ENCODE measurements at regions not wholly inside any gene's neighbourhood (a gene's known extent, or its start where the extent isn't known, plus 50 kb on each side); places are given as distances from the start of the nearest gene placed in this dataset.
"Not testable (repeated sequence)": the region's sequence is repeated elsewhere in the genome, so short reads cannot be mapped to it uniquely, and the experiment has no call there.

DNA sequence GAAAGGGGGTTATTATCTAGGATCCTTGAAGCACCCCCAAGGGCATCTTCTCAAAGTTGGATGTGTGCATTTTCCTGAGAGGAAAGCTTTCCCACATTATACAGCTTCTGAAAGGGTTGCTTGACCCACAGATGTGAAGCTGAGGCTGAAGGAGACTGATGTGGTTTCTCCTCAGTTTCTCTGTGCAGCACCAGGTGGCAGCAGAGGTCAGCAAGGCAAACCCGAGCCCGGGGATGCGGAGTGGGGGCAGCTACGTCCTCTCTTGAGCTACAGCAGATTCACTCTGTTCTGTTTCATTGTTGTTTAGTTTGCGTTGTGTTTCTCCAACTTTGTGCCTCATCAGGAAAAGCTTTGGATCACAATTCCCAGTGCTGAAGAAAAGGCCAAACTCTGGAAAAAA, 183.7 kb downstream of the OR4F29 start:
- H4K8ac ChIP-seq (replicated peaks; ENCODE audit: insufficient read length, low read depth, low read length); H2AK5ac ChIP-seq (ENCODE audit: insufficient read length, low read length); H3K9me3 ChIP-seq (ENCODE audit: control insufficient read depth, low read depth, low read length); H4K20me1 ChIP-seq (ENCODE audit: control insufficient read depth, insufficient read depth, insufficient read length); H2AFZ ChIP-seq (ENCODE audit: low read length); H3K27me3 ChIP-seq (ENCODE audit: insufficient read depth, low read length); H3K4me1 Mint-ChIP-seq; DNase-seq; H3K23ac ChIP-seq (ENCODE audit: insufficient read length, low read depth, low read length); H4K5ac ChIP-seq (ENCODE audit: insufficient read length, low read depth, low read length); H3K9me3 Mint-ChIP-seq; H3K27ac ChIP-seq (ENCODE audit: insufficient read length, low read depth, low read length); H2BK12ac ChIP-seq (ENCODE audit: insufficient read length, low read depth, low read length); H3K27ac Mint-ChIP-seq; H2BK5ac ChIP-seq (ENCODE audit: insufficient read length, low read length); H3K56ac ChIP-seq (ENCODE audit: insufficient read length, low read depth, low read length); H3K4me3 Mint-ChIP-seq; H4K91ac ChIP-seq (ENCODE audit: insufficient read length, low read depth, low read length); H3K36me3 Mint-ChIP-seq (ENCODE audit: insufficient read depth in 1 of 3, low read depth in 3 of 3); H3K4me2 ChIP-seq (ENCODE audit: insufficient read depth, insufficient read length, low read length); H3K4me1 ChIP-seq (ENCODE audit: insufficient read depth, low read length); H2BK120ac ChIP-seq (ENCODE audit: low read depth, low read length, poor library complexity, severe bottlenecking); H3K14ac ChIP-seq (ENCODE audit: insufficient read depth, low read length); H3K18ac ChIP-seq (ENCODE audit: insufficient read length, low read depth, low read length); H3T11ph ChIP-seq (ENCODE audit: low read length); H3K27me3 Mint-ChIP-seq (ENCODE audit: low read depth); H3K79me1 ChIP-seq (ENCODE audit: insufficient read depth, low read depth, low read length, poor library complexity, severe bottlenecking); H2BK20ac ChIP-seq (ENCODE audit: low read depth, low read length, poor library complexity, severe bottlenecking); H3K4ac ChIP-seq (ENCODE audit: low read depth, low read length); H3K9ac ChIP-seq (ENCODE audit: extremely low read depth, insufficient read length, low read length); H3K79me2 ChIP-seq (ENCODE audit: insufficient read depth, low read length); H2BK15ac ChIP-seq (ENCODE audit: low read depth, low read length); H3K23me2 ChIP-seq (ENCODE audit: insufficient read length, low read depth, low read length, poor library complexity, severe bottlenecking): not testable (repeated sequence)
- WGBS (ENCODE audit: extremely low coverage, insufficient read length, low lambda C conversion rate) = no CpG with 5 or more reads among the region's 5 CpGs
- TF ChIP-seq, protein P1, sequence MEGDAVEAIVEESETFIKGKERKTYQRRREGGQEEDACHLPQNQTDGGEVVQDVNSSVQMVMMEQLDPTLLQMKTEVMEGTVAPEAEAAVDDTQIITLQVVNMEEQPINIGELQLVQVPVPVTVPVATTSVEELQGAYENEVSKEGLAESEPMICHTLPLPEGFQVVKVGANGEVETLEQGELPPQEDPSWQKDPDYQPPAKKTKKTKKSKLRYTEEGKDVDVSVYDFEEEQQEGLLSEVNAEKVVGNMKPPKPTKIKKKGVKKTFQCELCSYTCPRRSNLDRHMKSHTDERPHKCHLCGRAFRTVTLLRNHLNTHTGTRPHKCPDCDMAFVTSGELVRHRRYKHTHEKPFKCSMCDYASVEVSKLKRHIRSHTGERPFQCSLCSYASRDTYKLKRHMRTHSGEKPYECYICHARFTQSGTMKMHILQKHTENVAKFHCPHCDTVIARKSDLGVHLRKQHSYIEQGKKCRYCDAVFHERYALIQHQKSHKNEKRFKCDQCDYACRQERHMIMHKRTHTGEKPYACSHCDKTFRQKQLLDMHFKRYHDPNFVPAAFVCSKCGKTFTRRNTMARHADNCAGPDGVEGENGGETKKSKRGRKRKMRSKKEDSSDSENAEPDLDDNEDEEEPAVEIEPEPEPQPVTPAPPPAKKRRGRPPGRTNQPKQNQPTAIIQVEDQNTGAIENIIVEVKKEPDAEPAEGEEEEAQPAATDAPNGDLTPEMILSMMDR (conservative IDR thresholded peaks at IDR 0.05) = peak; percentile 62
